OCI-LY7 (cell line): ENCODE measurements at regions not wholly inside any gene's neighbourhood (a gene's known extent, or its start where the extent isn't known, plus 50 kb on each side); places are given as distances from the start of the nearest gene placed in this dataset.

Experiments used
- EZH2phosphoT487 ChIP-seq: fragments of 200-600 bp; sonication (generic); IDR thresholded peaks from 2 replicates; pipeline ENCODE4 v1.6.1; 2018; ENCODE audit warnings: low read depth, borderline replicate concordance, mild to moderate bottlenecking, mixed run types, antibody characterized with exemption, low read length, moderate library complexity, mixed read lengths
- TF ChIP-seq, protein P1 (sequence below): fragments of 200-600 bp; sonication (generic); conservative IDR thresholded peaks from 2 replicates; pipeline ENCODE4 v1.5.1; 2014; ENCODE audit warnings: mild to moderate bottlenecking, antibody characterized with exemption, low read length, moderate library complexity, mixed read lengths

DNA sequence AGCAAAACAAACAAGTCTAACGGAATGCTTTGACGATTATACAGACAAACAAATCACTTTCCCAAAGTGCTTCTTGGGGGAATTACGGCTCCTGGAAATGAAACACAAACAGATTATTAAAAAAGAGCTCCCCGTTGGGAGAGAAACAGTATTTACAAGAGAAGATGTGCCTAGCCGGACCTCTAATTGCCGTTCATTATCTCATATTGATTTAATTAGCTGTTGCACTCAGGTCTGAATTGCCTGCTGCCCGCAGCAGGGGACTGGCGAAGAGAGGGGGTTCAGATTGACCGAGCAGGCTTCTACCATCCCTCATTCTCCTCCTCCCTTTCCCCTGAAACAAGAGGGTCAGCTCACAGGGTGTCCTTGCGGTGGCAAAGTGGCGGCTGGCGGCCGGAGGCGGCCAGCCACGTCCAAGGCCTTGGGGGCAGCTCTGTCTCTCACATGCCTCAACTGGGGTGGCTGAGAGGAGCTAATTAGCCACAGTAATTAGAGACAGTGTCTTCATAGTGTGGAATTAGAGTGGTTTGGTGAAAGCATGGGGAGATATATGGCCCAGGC is 295.1 kb downstream of the MIAT start:
- TF ChIP-seq, protein P1, sequence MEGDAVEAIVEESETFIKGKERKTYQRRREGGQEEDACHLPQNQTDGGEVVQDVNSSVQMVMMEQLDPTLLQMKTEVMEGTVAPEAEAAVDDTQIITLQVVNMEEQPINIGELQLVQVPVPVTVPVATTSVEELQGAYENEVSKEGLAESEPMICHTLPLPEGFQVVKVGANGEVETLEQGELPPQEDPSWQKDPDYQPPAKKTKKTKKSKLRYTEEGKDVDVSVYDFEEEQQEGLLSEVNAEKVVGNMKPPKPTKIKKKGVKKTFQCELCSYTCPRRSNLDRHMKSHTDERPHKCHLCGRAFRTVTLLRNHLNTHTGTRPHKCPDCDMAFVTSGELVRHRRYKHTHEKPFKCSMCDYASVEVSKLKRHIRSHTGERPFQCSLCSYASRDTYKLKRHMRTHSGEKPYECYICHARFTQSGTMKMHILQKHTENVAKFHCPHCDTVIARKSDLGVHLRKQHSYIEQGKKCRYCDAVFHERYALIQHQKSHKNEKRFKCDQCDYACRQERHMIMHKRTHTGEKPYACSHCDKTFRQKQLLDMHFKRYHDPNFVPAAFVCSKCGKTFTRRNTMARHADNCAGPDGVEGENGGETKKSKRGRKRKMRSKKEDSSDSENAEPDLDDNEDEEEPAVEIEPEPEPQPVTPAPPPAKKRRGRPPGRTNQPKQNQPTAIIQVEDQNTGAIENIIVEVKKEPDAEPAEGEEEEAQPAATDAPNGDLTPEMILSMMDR, result no peak
- TF ChIP-seq EZH2phosphoT487, result no peak
